A549 (cell line): ENCODE measurements at regions not wholly inside any gene's neighbourhood (a gene's known extent, or its start where the extent isn't known, plus 50 kb on each side); places are given as distances from the start of the nearest gene placed in this dataset.

ENCODE experiments used
- ATAC-seq, 2 experiments: fragments of 200-7000 bp in 1 of 2; fragments of >200 bp in 1 of 2; cut with Nextera tagmentation in 1 of 2; cut with Tn5 transposase in 1 of 2; 3 replicates each; pipeline versions ENCODE4 v1.8.0 to v1.9.1; 2018 to 2020; ENCODE audit warnings: mild to moderate bottlenecking in 1 of 2, moderate library complexity in 1 of 2
- CTCF ChIA-PET: fragments of 300-600 bp; sonication (Branson Sonifier 250); formaldehyde crosslinking; extraction: SDS; loops from one replicate; lab custom pipeline; 2021; ENCODE audit warnings: antibody characterized with exemption, inconsistent platforms; lab: Yijun Ruan, JAX
- POLR2A ChIA-PET: fragments of 350-600 bp; formaldehyde crosslinking; extraction: SDS; loops from one replicate; lab custom pipeline; 2021; ENCODE audit warnings: antibody characterized with exemption, inconsistent platforms; lab: Yijun Ruan, JAX
- DNase-seq, 2 experiments: peaks; one replicate each; pipeline versions ENCODE4 v3.0.0 to v3.0.0-alpha.2; 2011 to 2016; ENCODE audit warnings: low read depth in 1 of 2, low spot score in 1 of 2
- FAIRE-seq: peaks from 2 replicates; lab custom pipeline; 2011; peaks lifted over from hg19 to GRCh38; lab: Jason Lieb, UNC
- H3K27ac ChIP-seq, 2 experiments: fragments of >200 bp; sonication (Bioruptor Twin); formaldehyde crosslinking; 3 replicates each; pipeline ENCODE4 v1.5.1; 2016 to 2017
- H3K4me1 ChIP-seq: fragments of >200 bp; sonication (Bioruptor Twin); formaldehyde crosslinking; 3 replicates; pipeline ENCODE4 v1.6.1; 2016
- H3K4me2 ChIP-seq: fragments of >200 bp; sonication (Bioruptor Twin); formaldehyde crosslinking; 3 replicates; pipeline ENCODE4 v1.6.1; 2016
- H3K4me3 ChIP-seq: fragments of >200 bp; sonication (Bioruptor Twin); formaldehyde crosslinking; 3 replicates; pipeline ENCODE4 v1.5.1; 2016
- H3K9me3 ChIP-seq: fragments of >200 bp; sonication (Bioruptor Twin); formaldehyde crosslinking; 3 replicates; pipeline ENCODE4 v1.6.1; 2016
- BHLHE40 ChIP-seq: IDR thresholded peaks from 2 replicates; pipeline ENCODE4 v1.6.1; 2012; ENCODE audit warnings: low read depth, low read length, inconsistent platforms
- CHD4 ChIP-seq: fragments of 200-600 bp; sonication (generic); IDR thresholded peaks from 2 replicates; pipeline ENCODE4 v1.6.1; 2016; ENCODE audit warnings: antibody characterized with exemption, mild to moderate bottlenecking, borderline replicate concordance
- E2F6 ChIP-seq: IDR thresholded peaks from 2 replicates; pipeline ENCODE4 v1.6.1; 2012; ENCODE audit warnings: low read depth, borderline replicate concordance
- EHF ChIP-seq: fragments of 250-450 bp; sonication (Bioruptor Pico); IDR thresholded peaks from 2 replicates; pipeline ENCODE4 v1.5.0; 2020; ENCODE audit warnings: mild to moderate bottlenecking
- ESRRA ChIP-seq: fragments of 150-350 bp; IDR thresholded peaks from 2 replicates; pipeline ENCODE4 v1.6.1; 2014; ENCODE audit warnings: mild to moderate bottlenecking, low read length, borderline replicate concordance
- FOSB ChIP-seq: fragments of 250-450 bp; sonication (Bioruptor Pico); IDR thresholded peaks from 2 replicates; pipeline ENCODE4 v1.5.0; 2020; ENCODE audit warnings: mild to moderate bottlenecking, moderate library complexity
- HEYL ChIP-seq: fragments of 250-450 bp; sonication (Bioruptor Pico); IDR thresholded peaks from 2 replicates; pipeline ENCODE4 v1.8.0; 2021; ENCODE audit warnings: mild to moderate bottlenecking, moderate library complexity
- HOXA7 ChIP-seq: fragments of 250-450 bp; sonication (Bioruptor Pico); IDR thresholded peaks from 2 replicates; pipeline ENCODE4 v1.5.0; 2020; ENCODE audit warnings: mild to moderate bottlenecking, moderate library complexity
- HOXB13 ChIP-seq: fragments of 250-450 bp; sonication (Bioruptor Pico); IDR thresholded peaks from 2 replicates; pipeline ENCODE4 v1.5.0; 2020; ENCODE audit warnings: low read depth, mild to moderate bottlenecking, moderate library complexity
- JUNB ChIP-seq: fragments of >200 bp; sonication (Bioruptor Twin); formaldehyde crosslinking; IDR thresholded peaks from 2 replicates; pipeline ENCODE4 v1.6.1; 2016
- MAFK ChIP-seq: fragments of 450-650 bp; IDR thresholded peaks from 2 replicates; pipeline ENCODE4 v1.6.1; 2014; ENCODE audit not compliant: partially characterized antibody
- MYC ChIP-seq: IDR thresholded peaks from 2 replicates; pipeline ENCODE4 v1.6.1; 2012; ENCODE audit warnings: mild to moderate bottlenecking, inconsistent platforms, low read length, improper control_type of control experiment, borderline replicate concordance
- PBX3 ChIP-seq: IDR thresholded peaks from 2 replicates; pipeline ENCODE4 v1.6.1; 2012
- POLR2A ChIP-seq: IDR thresholded peaks from 2 replicates; pipeline ENCODE4 v1.6.1; 2012; ENCODE audit warnings: mild to moderate bottlenecking, low read length
- RAD21 ChIP-seq, 2 experiments: fragments of >200 bp in 1 of 2; sonication (Bioruptor Twin) in 1 of 2; formaldehyde crosslinking in 1 of 2; IDR thresholded peaks in 1 of 2; conservative IDR thresholded peaks in 1 of 2; 2 replicates in 1 of 2; 3 replicates in 1 of 2; pipeline ENCODE4 v1.6.1; 2012 to 2018; ENCODE audit warnings: inconsistent platforms in 1 of 2
- RFX5 ChIP-seq: fragments of 450-650 bp; IDR thresholded peaks from 2 replicates; pipeline ENCODE4 v1.7.1; 2014; ENCODE audit warnings: antibody characterized with exemption, mild to moderate bottlenecking, moderate library complexity
- RNF2 ChIP-seq: fragments of 200-600 bp; sonication (generic); IDR thresholded peaks from 2 replicates; pipeline ENCODE4 v1.6.1; 2016; ENCODE audit warnings: low read depth, mild to moderate bottlenecking, antibody characterized with exemption, moderate library complexity, borderline replicate concordance
- SREBF2 ChIP-seq: fragments of 450-650 bp; IDR thresholded peaks from 2 replicates; pipeline ENCODE4 v1.6.1; 2014; ENCODE audit warnings: mild to moderate bottlenecking, moderate library complexity
- TFCP2L1 ChIP-seq: fragments of 250-450 bp; sonication (Bioruptor Pico); IDR thresholded peaks from 2 replicates; pipeline ENCODE4 v1.5.0; 2021; ENCODE audit warnings: mild to moderate bottlenecking
- ZC3H11A ChIP-seq: fragments of 450-650 bp; IDR thresholded peaks from 2 replicates; pipeline ENCODE4 v1.6.1; 2014; ENCODE audit warnings: antibody characterized with exemption, mild to moderate bottlenecking
- ZSCAN20 ChIP-seq: fragments of 250-450 bp; sonication (Bioruptor Pico); IDR thresholded peaks from 2 replicates; pipeline ENCODE4 v1.8.0; 2022; ENCODE audit warnings: mild to moderate bottlenecking, moderate library complexity
- WGBS: methylation state at CpG from one replicate; pipeline ENCODE4 v1.1.6; 2017; ENCODE audit errors: missing lambda C conversion rate; 5-methylcytosine and 5-hydroxymethylcytosine counted together
- TF ChIP-seq, protein P1 (sequence below): fragments of 450-650 bp; IDR thresholded peaks from 2 replicates; pipeline ENCODE4 v1.6.1; 2014; ENCODE audit warnings: antibody characterized with exemption
- TF ChIP-seq, protein P2 (sequence below): fragments of 200-600 bp; sonication (generic); IDR thresholded peaks from 2 replicates; pipeline ENCODE4 v1.6.1; 2016; ENCODE audit warnings: antibody characterized with exemption, mild to moderate bottlenecking, moderate library complexity
- TF ChIP-seq, protein P3 (sequence below): fragments of >200 bp; sonication (Bioruptor Twin); formaldehyde crosslinking; IDR thresholded peaks from 3 replicates; pipeline ENCODE4 v1.6.1; 2016
- TF ChIP-seq, protein P4 (sequence below): fragments of >200 bp; sonication (Bioruptor Twin); formaldehyde crosslinking; IDR thresholded peaks from 3 replicates; pipeline ENCODE4 v1.5.1; 2016

DNA sequence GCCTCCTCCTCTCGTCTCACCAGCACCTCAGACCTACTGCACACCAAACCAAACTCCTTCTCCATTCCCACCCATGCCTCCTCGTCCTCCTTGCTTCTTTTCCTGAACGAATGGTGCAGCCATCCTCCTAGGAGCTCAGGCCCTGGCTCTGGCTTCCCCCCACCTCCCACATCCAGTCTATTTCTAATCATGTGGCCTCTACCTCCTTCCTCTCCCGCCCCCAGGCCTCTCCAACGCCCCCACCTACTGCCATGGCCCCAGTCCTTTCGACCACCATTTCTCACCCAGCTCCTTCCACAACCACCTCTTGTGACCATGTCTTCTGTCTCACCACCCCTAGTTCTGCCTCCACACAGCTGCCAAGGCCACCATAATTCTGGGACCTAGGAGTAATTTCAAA lies 127.1 kb downstream of the PJA1 start:
- Histone ChIP-seq H3K4me2 (no peak overlapping the region), H3K4me1 (no peaks in the 10 kb centered on the region), H3K27ac (no peak overlapping the region), H3K9me3 (no peaks in the 10 kb centered on the region), H3K4me3 (no peak overlapping the region)
- POLR2A ChIA-PET, result no interaction called here
- 31% methylated on average over 5 of the region's 6 CpGs for WGBS
- CTCF ChIA-PET, result interaction anchor here (1.1 kb wide), 1 partner anchor 210 kb away, joined by 3 read pairs; no protein-coding TSS in a partner anchor
- no peak for DNase-seq
- ATAC-seq, result no peak
- no peak for TF ChIP-seq EHF (CRISPR knock-in tag)
- TF ChIP-seq, protein P1, sequence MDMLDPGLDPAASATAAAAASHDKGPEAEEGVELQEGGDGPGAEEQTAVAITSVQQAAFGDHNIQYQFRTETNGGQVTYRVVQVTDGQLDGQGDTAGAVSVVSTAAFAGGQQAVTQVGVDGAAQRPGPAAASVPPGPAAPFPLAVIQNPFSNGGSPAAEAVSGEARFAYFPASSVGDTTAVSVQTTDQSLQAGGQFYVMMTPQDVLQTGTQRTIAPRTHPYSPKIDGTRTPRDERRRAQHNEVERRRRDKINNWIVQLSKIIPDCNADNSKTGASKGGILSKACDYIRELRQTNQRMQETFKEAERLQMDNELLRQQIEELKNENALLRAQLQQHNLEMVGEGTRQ, result no peak
- TF ChIP-seq E2F6, result no peak
- no peak for TF ChIP-seq BHLHE40
- no peak for FAIRE-seq

DNA sequence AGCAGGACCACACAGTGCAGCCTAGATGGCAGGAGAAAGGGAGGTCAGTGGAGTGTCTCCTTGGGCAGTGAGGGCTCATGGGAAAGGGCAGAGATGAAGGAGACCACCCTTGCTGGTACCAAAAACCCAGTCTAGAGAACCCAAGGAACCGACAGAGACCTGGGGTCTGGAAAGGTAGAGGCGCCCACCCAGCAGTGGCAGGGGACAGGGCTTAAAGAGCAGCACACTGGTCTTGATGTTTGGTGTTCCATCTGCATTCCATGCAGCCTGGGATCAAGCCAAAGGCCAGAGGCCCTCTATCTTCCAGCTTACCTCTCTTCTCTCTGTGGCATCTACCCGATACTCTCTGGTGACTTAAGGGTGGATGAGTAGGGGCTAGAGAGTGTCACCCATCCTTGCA lies 127.5 kb downstream of the PJA1 start:
- WGBS, result 55% methylated on average over 2 of the region's 3 CpGs
- Histone ChIP-seq H3K27ac (no peak overlapping the region), H3K9me3 (no peaks in the 10 kb centered on the region), H3K4me3 (no peak overlapping the region), H3K4me2 (no peak overlapping the region), H3K4me1 (no peaks in the 10 kb centered on the region)
- POLR2A ChIA-PET, result no interaction called here
- CTCF ChIA-PET, result no interaction called here
- ATAC-seq, result no peak
- no peak for FAIRE-seq
- no peak for DNase-seq
- TF ChIP-seq FOSB (CRISPR knock-in tag), result no peak
- TF ChIP-seq SREBF2, result no peak
- TF ChIP-seq TFCP2L1 (CRISPR knock-in tag), result no peak
- no peak for TF ChIP-seq ESRRA
- TF ChIP-seq MAFK, result no peak
- no peak for TF ChIP-seq JUNB
- no peak for TF ChIP-seq MYC
- no peak for TF ChIP-seq HOXA7 (CRISPR knock-in tag)
- TF ChIP-seq ZC3H11A, result no peak
- TF ChIP-seq POLR2A, result no peak
- no peak for TF ChIP-seq ZSCAN20

GRCh38 chrX:69036674-69037573 lies 128.3 kb downstream of the PJA1 start:
- no peaks in the 10 kb centered on the region for H3K4me1 ChIP-seq
- H3K4me2 ChIP-seq, result no peak overlapping the region
- FAIRE-seq, result no peak
- H3K9me3 ChIP-seq, result no peaks in the 10 kb centered on the region
- H3K4me3 ChIP-seq, result no peak overlapping the region
- DNase-seq, result no peak
- ATAC-seq, result no peak
- POLR2A ChIA-PET, result no interaction called here
- no peak overlapping the region for H3K27ac ChIP-seq
- WGBS, result 76% methylated on average over 8 of the region's 14 CpGs
- CTCF ChIA-PET, result interaction anchor here (0.7 kb wide), 1 partner anchor 313 kb away, joined by 3 read pairs; no protein-coding TSS in a partner anchor
- no peak for TF ChIP-seq RFX5
- no peak for TF ChIP-seq RNF2
- TF ChIP-seq CHD4, result no peak
- TF ChIP-seq RAD21 (conservative IDR thresholded peaks at IDR 0.05 in 1 of 2, IDR thresholded peaks at IDR 0.05 in 1 of 2), result no peak
- TF ChIP-seq, protein P2, sequence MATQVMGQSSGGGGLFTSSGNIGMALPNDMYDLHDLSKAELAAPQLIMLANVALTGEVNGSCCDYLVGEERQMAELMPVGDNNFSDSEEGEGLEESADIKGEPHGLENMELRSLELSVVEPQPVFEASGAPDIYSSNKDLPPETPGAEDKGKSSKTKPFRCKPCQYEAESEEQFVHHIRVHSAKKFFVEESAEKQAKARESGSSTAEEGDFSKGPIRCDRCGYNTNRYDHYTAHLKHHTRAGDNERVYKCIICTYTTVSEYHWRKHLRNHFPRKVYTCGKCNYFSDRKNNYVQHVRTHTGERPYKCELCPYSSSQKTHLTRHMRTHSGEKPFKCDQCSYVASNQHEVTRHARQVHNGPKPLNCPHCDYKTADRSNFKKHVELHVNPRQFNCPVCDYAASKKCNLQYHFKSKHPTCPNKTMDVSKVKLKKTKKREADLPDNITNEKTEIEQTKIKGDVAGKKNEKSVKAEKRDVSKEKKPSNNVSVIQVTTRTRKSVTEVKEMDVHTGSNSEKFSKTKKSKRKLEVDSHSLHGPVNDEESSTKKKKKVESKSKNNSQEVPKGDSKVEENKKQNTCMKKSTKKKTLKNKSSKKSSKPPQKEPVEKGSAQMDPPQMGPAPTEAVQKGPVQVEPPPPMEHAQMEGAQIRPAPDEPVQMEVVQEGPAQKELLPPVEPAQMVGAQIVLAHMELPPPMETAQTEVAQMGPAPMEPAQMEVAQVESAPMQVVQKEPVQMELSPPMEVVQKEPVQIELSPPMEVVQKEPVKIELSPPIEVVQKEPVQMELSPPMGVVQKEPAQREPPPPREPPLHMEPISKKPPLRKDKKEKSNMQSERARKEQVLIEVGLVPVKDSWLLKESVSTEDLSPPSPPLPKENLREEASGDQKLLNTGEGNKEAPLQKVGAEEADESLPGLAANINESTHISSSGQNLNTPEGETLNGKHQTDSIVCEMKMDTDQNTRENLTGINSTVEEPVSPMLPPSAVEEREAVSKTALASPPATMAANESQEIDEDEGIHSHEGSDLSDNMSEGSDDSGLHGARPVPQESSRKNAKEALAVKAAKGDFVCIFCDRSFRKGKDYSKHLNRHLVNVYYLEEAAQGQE, result no peak
- TF ChIP-seq TFCP2L1 (CRISPR knock-in tag), result no peak
- no peak for TF ChIP-seq MYC
- TF ChIP-seq, protein P3, sequence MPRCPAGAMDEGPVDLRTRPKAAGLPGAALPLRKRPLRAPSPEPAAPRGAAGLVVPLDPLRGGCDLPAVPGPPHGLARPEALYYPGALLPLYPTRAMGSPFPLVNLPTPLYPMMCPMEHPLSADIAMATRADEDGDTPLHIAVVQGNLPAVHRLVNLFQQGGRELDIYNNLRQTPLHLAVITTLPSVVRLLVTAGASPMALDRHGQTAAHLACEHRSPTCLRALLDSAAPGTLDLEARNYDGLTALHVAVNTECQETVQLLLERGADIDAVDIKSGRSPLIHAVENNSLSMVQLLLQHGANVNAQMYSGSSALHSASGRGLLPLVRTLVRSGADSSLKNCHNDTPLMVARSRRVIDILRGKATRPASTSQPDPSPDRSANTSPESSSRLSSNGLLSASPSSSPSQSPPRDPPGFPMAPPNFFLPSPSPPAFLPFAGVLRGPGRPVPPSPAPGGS, result no peak
- TF ChIP-seq HOXB13 (CRISPR knock-in tag), result no peak
- TF ChIP-seq HEYL, result no peak
- TF ChIP-seq PBX3, result no peak
- TF ChIP-seq, protein P4, sequence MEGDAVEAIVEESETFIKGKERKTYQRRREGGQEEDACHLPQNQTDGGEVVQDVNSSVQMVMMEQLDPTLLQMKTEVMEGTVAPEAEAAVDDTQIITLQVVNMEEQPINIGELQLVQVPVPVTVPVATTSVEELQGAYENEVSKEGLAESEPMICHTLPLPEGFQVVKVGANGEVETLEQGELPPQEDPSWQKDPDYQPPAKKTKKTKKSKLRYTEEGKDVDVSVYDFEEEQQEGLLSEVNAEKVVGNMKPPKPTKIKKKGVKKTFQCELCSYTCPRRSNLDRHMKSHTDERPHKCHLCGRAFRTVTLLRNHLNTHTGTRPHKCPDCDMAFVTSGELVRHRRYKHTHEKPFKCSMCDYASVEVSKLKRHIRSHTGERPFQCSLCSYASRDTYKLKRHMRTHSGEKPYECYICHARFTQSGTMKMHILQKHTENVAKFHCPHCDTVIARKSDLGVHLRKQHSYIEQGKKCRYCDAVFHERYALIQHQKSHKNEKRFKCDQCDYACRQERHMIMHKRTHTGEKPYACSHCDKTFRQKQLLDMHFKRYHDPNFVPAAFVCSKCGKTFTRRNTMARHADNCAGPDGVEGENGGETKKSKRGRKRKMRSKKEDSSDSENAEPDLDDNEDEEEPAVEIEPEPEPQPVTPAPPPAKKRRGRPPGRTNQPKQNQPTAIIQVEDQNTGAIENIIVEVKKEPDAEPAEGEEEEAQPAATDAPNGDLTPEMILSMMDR, result no peak
